HEK293T (cell line): ENCODE measurements at regions not wholly inside any gene's neighbourhood (a gene's known extent, or its start where the extent isn't known, plus 50 kb on each side); places are given as distances from the start of the nearest gene placed in this dataset.

ENCODE experiments used
- CTCF ChIA-PET: fragments of 350-600 bp; formaldehyde crosslinking; extraction: SDS; loops from one replicate; lab custom pipeline; 2021; ENCODE audit warnings: antibody characterized with exemption, inconsistent platforms; lab: Yijun Ruan, JAX
- POLR2A ChIA-PET: fragments of 350-600 bp; formaldehyde crosslinking; extraction: SDS; loops from one replicate; lab custom pipeline; 2020; ENCODE audit warnings: antibody characterized with exemption, inconsistent platforms; lab: Yijun Ruan, JAX
- DNase-seq: peaks from one replicate; pipeline ENCODE4 v3.0.0; 2012; ENCODE audit warnings: mixed read lengths; ENCODE audit errors: extremely low spot score
- ARNT ChIP-seq: fragments of 450-650 bp; IDR thresholded peaks from 2 replicates; pipeline ENCODE4 v1.6.1; 2017; ENCODE audit warnings: mild to moderate bottlenecking
- BHLHE40 ChIP-seq: fragments of 450-650 bp; IDR thresholded peaks from 2 replicates; pipeline ENCODE4 v1.6.1; 2016; ENCODE audit warnings: mild to moderate bottlenecking, moderate library complexity, borderline replicate concordance
- CTBP1 ChIP-seq: fragments of 450-650 bp; IDR thresholded peaks from 2 replicates; pipeline ENCODE4 v1.6.1; 2016; ENCODE audit warnings: borderline replicate concordance
- ELF4 ChIP-seq: fragments of 450-650 bp; IDR thresholded peaks from 2 replicates; pipeline ENCODE4 v1.6.1; 2017; ENCODE audit warnings: antibody characterized with exemption
- FOXA1 ChIP-seq: fragments of 450-650 bp; IDR thresholded peaks from 2 replicates; pipeline ENCODE4 v1.6.1; 2016; ENCODE audit warnings: mild to moderate bottlenecking
- FOXK2 ChIP-seq: fragments of 450-650 bp; IDR thresholded peaks from 2 replicates; pipeline ENCODE4 v1.6.1; 2016; ENCODE audit warnings: mild to moderate bottlenecking
- FOXM1 ChIP-seq: fragments of 450-650 bp; IDR thresholded peaks from 2 replicates; pipeline ENCODE4 v1.6.1; 2017; ENCODE audit warnings: mild to moderate bottlenecking, borderline replicate concordance
- HDGF ChIP-seq: fragments of 450-650 bp; IDR thresholded peaks from 2 replicates; pipeline ENCODE4 v1.6.1; 2017; ENCODE audit warnings: antibody characterized with exemption, borderline replicate concordance
- L3MBTL2 ChIP-seq: fragments of 450-650 bp; conservative IDR thresholded peaks from 2 replicates; pipeline ENCODE4 v1.6.1; 2016; ENCODE audit warnings: mild to moderate bottlenecking
- LEF1 ChIP-seq: fragments of 450-650 bp; IDR thresholded peaks from 2 replicates; pipeline ENCODE4 v1.6.1; 2017; ENCODE audit warnings: mild to moderate bottlenecking, borderline replicate concordance
- NFRKB ChIP-seq: fragments of 450-650 bp; IDR thresholded peaks from 2 replicates; pipeline ENCODE4 v1.6.1; 2016; ENCODE audit warnings: mild to moderate bottlenecking, moderate library complexity
- PKNOX1 ChIP-seq: fragments of 450-650 bp; IDR thresholded peaks from 2 replicates; pipeline ENCODE4 v1.6.1; 2016
- SP1 ChIP-seq: fragments of 450-650 bp; IDR thresholded peaks from 2 replicates; pipeline ENCODE4 v1.6.1; 2017
- SUZ12 ChIP-seq: fragments of 450-650 bp; IDR thresholded peaks from 2 replicates; pipeline ENCODE4 v1.6.1; 2016; ENCODE audit warnings: mild to moderate bottlenecking
- TARDBP ChIP-seq: fragments of 450-650 bp; IDR thresholded peaks from 2 replicates; pipeline ENCODE4 v1.6.1; 2016
- ZNF384 ChIP-seq: fragments of 450-650 bp; IDR thresholded peaks from 2 replicates; pipeline ENCODE4 v1.6.1; 2016

GRCh38 chr4:4724321-4724720 is 135.1 kb upstream of the MSX1 start:
- POLR2A ChIA-PET = no interaction called here
- no peak for DNase-seq
- TF ChIP-seq NFRKB = no peak
- no peak for TF ChIP-seq CTBP1
- TF ChIP-seq FOXK2 = no peak
- CTCF ChIA-PET = no interaction called here

- TF ChIP-seq ARNT (no peak), ELF4 (no peak), FOXM1 (no peak), TARDBP (no peak), FOXA1 (no peak), CTBP1 (no peak), SUZ12 (no peak), ZNF384 (no peak), FOXK2 (no peak), L3MBTL2 (no peak), LEF1 (no peak), NFRKB (no peak), PKNOX1 (no peak), BHLHE40 (no peak), SP1 (no peak)
- DNase-seq = no peak
- ChIA-PET POLR2A (no interaction called here), CTCF (no interaction called here)
These were observed 137.8 kb upstream of the MSX1 start for GRCh38 chr4:4721636-4722035.

GRCh38 chr4:4720646-4721045 is 138.8 kb upstream of the MSX1 start:
- TF ChIP-seq TARDBP (no peak), FOXA1 (no peak), NFRKB (no peak), PKNOX1 (no peak)
- ChIA-PET POLR2A (no interaction called here), CTCF (no interaction called here)
- DNase-seq = no peak

- ChIA-PET POLR2A (no interaction called here), CTCF (no interaction called here)
- TF ChIP-seq L3MBTL2 = no peak
- no peak for TF ChIP-seq SUZ12
- TF ChIP-seq CTBP1 = no peak
- TF ChIP-seq SP1 = no peak
- TF ChIP-seq NFRKB = no peak
- TF ChIP-seq BHLHE40 = no peak
- no peak for DNase-seq
These were observed 140.0 kb upstream of the MSX1 start for GRCh38 chr4:4719436-4719835.

GRCh38 chr4:4717692-4718091 is 141.8 kb upstream of the MSX1 start:
- CTCF ChIA-PET = no interaction called here
- TF ChIP-seq ELF4 (no peak), LEF1 (no peak), L3MBTL2 (no peak), NFRKB (no peak), FOXA1 (no peak), SUZ12 (no peak), TARDBP (no peak), SP1 (no peak), PKNOX1 (no peak), FOXK2 (no peak)
- no peak for DNase-seq
- POLR2A ChIA-PET = no interaction called here

- ChIA-PET POLR2A (no interaction called here), CTCF (no interaction called here)
- TF ChIP-seq HDGF (no peak), FOXA1 (no peak), ARNT (no peak), PKNOX1 (no peak), FOXM1 (no peak), SUZ12 (no peak), TARDBP (no peak), ELF4 (no peak), ZNF384 (no peak), LEF1 (no peak), NFRKB (no peak)
- no peak for DNase-seq
These were observed 145.1 kb upstream of the MSX1 start for GRCh38 chr4:4714331-4714730.
